PC-9 (cell line): ENCODE measurements at regions not wholly inside any gene's neighbourhood (a gene's known extent, or its start where the extent isn't known, plus 50 kb on each side); places are given as distances from the start of the nearest gene placed in this dataset.

Experiments used
- EZH2 ChIP-seq: fragments of 200-600 bp; sonication (generic); IDR thresholded peaks from 2 replicates; pipeline ENCODE4 v1.8.0; 2017; ENCODE audit warnings: antibody characterized with exemption, low read depth
- TF ChIP-seq, protein P1 (sequence below): fragments of 200-600 bp; sonication (generic); conservative IDR thresholded peaks from 2 replicates; pipeline ENCODE4 v1.6.1; 2017; ENCODE audit warnings: mixed run types, antibody characterized with exemption, mild to moderate bottlenecking, moderate library complexity

DNA sequence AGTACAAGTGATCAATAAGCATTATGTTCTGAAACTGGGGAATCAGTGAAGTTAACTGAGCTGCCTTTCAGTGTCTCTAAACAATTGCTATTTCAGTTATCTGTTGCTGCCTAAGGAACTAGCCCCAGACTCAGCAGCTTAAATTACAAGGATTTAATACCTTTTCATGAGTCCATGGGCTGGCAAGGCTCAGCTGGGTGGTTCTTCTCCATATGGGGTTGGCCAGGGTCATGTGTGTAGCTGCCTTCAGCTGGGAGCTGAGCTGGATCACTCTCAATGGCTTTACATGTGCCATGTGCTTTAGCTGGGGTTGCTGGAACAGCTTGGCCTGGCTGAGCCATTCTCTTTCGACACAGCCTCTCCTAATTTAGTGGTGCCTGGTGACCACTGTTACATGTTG lies 295.0 kb upstream of the NCAM1 start:
- TF ChIP-seq, protein P1, sequence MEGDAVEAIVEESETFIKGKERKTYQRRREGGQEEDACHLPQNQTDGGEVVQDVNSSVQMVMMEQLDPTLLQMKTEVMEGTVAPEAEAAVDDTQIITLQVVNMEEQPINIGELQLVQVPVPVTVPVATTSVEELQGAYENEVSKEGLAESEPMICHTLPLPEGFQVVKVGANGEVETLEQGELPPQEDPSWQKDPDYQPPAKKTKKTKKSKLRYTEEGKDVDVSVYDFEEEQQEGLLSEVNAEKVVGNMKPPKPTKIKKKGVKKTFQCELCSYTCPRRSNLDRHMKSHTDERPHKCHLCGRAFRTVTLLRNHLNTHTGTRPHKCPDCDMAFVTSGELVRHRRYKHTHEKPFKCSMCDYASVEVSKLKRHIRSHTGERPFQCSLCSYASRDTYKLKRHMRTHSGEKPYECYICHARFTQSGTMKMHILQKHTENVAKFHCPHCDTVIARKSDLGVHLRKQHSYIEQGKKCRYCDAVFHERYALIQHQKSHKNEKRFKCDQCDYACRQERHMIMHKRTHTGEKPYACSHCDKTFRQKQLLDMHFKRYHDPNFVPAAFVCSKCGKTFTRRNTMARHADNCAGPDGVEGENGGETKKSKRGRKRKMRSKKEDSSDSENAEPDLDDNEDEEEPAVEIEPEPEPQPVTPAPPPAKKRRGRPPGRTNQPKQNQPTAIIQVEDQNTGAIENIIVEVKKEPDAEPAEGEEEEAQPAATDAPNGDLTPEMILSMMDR: no peak
- no peak for TF ChIP-seq EZH2
